ENCODE measurements at regions not wholly inside any gene's neighbourhood (a gene's known extent, or its start where the extent isn't known, plus 50 kb on each side); places are given as distances from the start of the nearest gene placed in this dataset.

DNA sequence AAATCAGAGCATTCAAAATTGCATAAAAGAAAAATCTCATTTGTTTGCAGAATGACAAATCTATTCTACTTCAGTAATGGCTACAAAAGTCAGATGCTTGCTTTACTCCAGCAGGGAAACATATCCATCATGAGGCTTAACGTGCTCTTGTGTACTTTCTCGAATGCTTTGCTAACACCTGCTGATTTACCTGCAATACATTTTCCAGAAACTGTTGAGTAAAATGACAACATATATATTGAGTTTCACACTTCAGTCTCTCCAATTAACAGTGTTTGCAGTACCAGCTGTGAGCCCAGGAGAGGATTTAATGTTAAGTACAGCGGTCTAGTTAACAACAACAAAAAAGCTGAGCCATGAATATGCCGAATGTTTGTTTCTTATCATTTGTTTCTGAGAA lies 391.5 kb upstream of the SMC2 start:
- TF ChIP-seq REST (IDR thresholded peaks at IDR 0.05; ENCODE audit: low read depth) (no peak), YY1 (IDR thresholded peaks at IDR 0.05; ENCODE audit: low read depth) (no peak), CREB1 (IDR thresholded peaks at IDR 0.05; ENCODE audit: low read depth) (no peak), EGR1 (IDR thresholded peaks at IDR 0.05) (no peak), TAF1 (IDR thresholded peaks at IDR 0.05; ENCODE audit: low read depth) (no peak), EP300 (IDR thresholded peaks at IDR 0.05; ENCODE audit: borderline replicate concordance) (no peak), FOXM1 (IDR thresholded peaks at IDR 0.05; ENCODE audit: borderline replicate concordance, low read depth) (no peak), CEBPB (IDR thresholded peaks at IDR 0.05) (no peak), USF1 (IDR thresholded peaks at IDR 0.05) (no peak), RAD21 (IDR thresholded peaks at IDR 0.05; ENCODE audit: low read depth) (no peak), TEAD4 (IDR thresholded peaks at IDR 0.05) (no peak), TCF12 (IDR thresholded peaks at IDR 0.05; ENCODE audit: low read depth) (no peak), ZBTB7A (IDR thresholded peaks at IDR 0.05; ENCODE audit: low read depth) (no peak)
- TF ChIP-seq, protein P1, sequence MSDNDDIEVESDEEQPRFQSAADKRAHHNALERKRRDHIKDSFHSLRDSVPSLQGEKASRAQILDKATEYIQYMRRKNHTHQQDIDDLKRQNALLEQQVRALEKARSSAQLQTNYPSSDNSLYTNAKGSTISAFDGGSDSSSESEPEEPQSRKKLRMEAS (IDR thresholded peaks at IDR 0.05) = no peak
